GM19193 (cell line): ENCODE measurements at regions not wholly inside any gene's neighbourhood (a gene's known extent, or its start where the extent isn't known, plus 50 kb on each side); places are given as distances from the start of the nearest gene placed in this dataset.

Experiments
- POLR2A ChIP-seq: IDR thresholded peaks from 4 replicates; pipeline ENCODE4 v1.6.1; 2011; ENCODE audit not compliant: insufficient read depth, insufficient read length; ENCODE audit errors: extremely low read depth

- no peak for TF ChIP-seq POLR2A
Measured at GRCh38 chr2:2867397-2867979, 510.1 kb downstream of the EIPR1 start.

- TF ChIP-seq POLR2A = no peak
Measured at GRCh38 chr2:2866459-2866858, 511.2 kb downstream of the EIPR1 start.

GRCh38 chr2:2862386-2862785 lies 515.2 kb downstream of the EIPR1 start:
- no peak for TF ChIP-seq POLR2A

- no peak for TF ChIP-seq POLR2A
Measured at GRCh38 chr2:2861666-2862240, 515.9 kb downstream of the EIPR1 start.

GRCh38 chr2:2860589-2861300 lies 516.9 kb downstream of the EIPR1 start:
- TF ChIP-seq POLR2A = no peak

GRCh38 chr2:2859732-2860131 lies 517.9 kb downstream of the EIPR1 start:
- TF ChIP-seq POLR2A = no peak

GRCh38 chr2:2859164-2859563 lies 518.5 kb downstream of the EIPR1 start:
- no peak for TF ChIP-seq POLR2A

GRCh38 chr2:2856723-2857415 lies 520.7 kb downstream of the EIPR1 start:
- no peak for TF ChIP-seq POLR2A

- no peak for TF ChIP-seq POLR2A
Measured at GRCh38 chr2:2855297-2855696, 522.3 kb downstream of the EIPR1 start.

- TF ChIP-seq POLR2A = no peak
Measured at GRCh38 chr2:2853346-2853745, 522.3 kb upstream of the MYT1L start.

GRCh38 chr2:2851806-2852777 lies 521.0 kb upstream of the MYT1L start:
- no peak for TF ChIP-seq POLR2A

- no peak for TF ChIP-seq POLR2A
Measured at GRCh38 chr2:2851316-2851715, 520.2 kb upstream of the MYT1L start.

GRCh38 chr2:2850859-2851258 lies 519.8 kb upstream of the MYT1L start:
- TF ChIP-seq POLR2A = no peak

- no peak for TF ChIP-seq POLR2A
Measured at GRCh38 chr2:2850218-2850755, 519.2 kb upstream of the MYT1L start.

GRCh38 chr2:2849464-2850217 lies 518.6 kb upstream of the MYT1L start:
- no peak for TF ChIP-seq POLR2A
